ENCODE measurements at regions not wholly inside any gene's neighbourhood (a gene's known extent, or its start where the extent isn't known, plus 50 kb on each side); places are given as distances from the start of the nearest gene placed in this dataset.

DNA sequence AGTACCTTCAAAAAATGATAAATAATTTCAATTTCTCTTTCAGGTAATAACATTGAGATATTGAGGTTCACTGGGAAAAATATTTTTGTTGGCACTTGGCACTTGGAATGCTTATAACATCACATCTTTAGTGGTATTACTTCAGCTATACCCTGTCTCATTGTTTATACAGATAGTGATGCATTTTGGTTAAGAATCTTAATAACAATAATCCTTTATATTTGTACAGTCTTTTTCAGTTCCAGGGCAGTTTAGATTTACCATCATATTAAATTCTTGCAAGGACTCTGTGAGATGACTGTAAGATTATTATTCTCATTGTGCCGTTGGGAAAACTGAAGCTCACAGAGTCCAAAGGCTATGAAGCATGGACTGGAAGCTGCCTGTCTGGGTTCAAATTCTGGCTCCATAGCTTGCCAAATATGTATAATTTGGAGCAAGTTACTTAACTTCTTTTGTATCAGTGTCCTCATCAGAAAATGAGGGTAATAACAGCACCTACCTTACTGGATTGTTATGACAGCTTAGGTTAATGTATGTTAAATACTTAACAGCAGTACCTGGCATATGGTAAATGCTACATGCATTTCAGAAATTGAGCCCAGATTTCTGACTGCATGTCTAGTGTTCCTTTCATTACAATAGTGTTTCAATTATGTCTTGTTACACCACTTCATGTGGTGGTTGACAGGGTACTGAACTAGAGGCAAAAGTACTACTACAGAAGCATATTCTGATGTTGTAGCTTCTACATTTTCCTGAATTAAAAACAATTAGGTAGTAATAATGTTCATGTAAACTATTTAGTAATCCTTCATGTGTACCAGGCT is 272.2 kb downstream of the PLK2 start:
- TF ChIP-seq, protein P1, sequence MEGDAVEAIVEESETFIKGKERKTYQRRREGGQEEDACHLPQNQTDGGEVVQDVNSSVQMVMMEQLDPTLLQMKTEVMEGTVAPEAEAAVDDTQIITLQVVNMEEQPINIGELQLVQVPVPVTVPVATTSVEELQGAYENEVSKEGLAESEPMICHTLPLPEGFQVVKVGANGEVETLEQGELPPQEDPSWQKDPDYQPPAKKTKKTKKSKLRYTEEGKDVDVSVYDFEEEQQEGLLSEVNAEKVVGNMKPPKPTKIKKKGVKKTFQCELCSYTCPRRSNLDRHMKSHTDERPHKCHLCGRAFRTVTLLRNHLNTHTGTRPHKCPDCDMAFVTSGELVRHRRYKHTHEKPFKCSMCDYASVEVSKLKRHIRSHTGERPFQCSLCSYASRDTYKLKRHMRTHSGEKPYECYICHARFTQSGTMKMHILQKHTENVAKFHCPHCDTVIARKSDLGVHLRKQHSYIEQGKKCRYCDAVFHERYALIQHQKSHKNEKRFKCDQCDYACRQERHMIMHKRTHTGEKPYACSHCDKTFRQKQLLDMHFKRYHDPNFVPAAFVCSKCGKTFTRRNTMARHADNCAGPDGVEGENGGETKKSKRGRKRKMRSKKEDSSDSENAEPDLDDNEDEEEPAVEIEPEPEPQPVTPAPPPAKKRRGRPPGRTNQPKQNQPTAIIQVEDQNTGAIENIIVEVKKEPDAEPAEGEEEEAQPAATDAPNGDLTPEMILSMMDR (IDR thresholded peaks at IDR 0.05) = no peak
- no peak for TF ChIP-seq POLR2A (IDR thresholded peaks at IDR 0.05)
- TF ChIP-seq POLR2AphosphoS5 (IDR thresholded peaks at IDR 0.05) = no peak

Data from breast epithelium (tissue), 3 donors.